Head of caudate nucleus (tissue), 42 donors: ENCODE measurements at regions not wholly inside any gene's neighbourhood (a gene's known extent, or its start where the extent isn't known, plus 50 kb on each side); places are given as distances from the start of the nearest gene placed in this dataset.

ENCODE experiments used
- DNase-seq, 42 donors: peaks; one replicate each; pipeline versions ENCODE4 v3.0.0 to v3.0.0-alpha.2; 2020 to 2021; ENCODE audit warnings: mixed read lengths in 7 of 42
- intact Hi-C: fragments of 100-400 bp; cut with DNase I; formaldehyde crosslinking; loops from one replicate; pipeline ENCODE4 v1.15.0; 2022

DNA sequence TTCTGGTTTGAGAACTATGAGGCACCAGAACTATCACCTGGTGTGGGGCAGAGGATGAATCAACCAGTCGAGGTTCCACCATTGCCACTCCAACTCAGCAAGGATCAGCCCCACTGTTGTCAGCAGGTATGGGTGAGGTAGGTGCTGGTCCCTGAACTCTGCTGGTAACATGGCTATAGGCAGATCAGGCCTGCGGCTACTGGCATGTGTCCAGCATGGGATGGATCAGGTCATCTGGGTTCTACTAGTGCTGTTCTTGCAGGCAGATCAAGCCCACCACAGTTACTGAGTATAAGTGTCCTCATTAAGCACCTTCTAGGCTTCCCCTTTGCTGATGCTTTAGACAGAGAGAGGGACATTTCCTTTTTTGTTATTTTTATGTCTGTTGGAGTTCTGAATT lies 71.7 kb downstream of the GABRA6 start:
- intact Hi-C loops: no loop called here

DNA sequence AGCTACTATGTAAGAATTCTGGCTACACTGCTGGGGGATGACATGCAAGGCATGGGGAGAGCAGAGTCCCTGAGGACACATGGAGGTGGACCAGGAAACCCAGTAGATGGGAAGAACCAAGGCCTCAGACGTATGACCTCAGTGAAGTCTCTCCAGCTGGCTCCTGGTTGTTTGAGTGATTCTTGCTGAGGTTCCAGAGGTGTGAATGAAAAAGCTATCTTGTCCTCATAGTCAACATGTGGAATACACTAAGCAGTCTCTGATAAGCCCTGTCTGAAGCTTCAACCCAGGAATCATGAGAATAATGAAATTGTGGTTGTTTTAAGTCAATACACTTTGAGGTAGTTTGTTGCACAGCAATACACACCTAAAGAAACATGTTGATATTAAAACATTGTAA lies 78.0 kb downstream of the GABRA6 start:
- intact Hi-C loops: no loop called here
- no peak for DNase-seq

More for the DNA sequence above, 71.7 kb downstream of the GABRA6 start:
- no peak for DNase-seq

DNA sequence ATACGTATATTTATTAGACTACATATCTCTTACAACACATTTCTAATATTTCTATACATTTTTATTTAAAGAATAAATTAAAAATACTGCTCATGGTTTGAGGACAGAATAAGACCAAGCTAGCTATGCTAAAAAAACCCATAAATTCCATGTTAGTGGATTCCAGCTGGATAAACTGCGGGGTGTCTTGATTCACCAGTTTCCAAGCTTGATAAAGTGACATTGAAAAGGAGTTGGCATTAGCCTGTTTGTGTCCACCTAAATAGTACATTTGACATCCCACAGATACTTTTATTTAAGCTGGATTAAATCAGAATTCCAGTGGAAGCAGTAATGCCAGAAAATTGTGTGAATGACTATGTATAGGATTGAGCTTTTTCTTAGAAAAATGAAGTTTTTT lies 80.1 kb downstream of the GABRA6 start:
- intact Hi-C loops: no loop called here
- DNase-seq: no peak

DNA sequence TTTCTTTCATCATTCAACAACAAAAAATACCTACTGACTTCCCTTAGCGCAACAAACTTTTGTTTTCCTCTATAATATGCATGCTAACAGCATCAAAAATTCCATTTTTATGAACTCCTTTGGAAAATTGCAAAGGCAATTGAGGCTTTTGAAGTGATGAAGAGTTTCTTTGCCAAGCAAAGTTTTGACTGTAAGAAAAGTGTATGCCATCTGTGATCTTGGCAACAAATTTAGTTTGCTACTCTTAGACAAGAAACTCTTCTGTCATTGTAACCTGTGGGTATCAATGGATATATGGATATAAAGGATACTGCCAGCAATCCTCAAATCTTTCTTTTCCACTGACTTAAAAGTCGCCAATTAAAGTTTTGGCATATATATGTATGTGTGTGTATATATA lies 72.0 kb upstream of the GABRA1 start:
- DNase-seq: no peak
- intact Hi-C loops: no loop called here

DNA sequence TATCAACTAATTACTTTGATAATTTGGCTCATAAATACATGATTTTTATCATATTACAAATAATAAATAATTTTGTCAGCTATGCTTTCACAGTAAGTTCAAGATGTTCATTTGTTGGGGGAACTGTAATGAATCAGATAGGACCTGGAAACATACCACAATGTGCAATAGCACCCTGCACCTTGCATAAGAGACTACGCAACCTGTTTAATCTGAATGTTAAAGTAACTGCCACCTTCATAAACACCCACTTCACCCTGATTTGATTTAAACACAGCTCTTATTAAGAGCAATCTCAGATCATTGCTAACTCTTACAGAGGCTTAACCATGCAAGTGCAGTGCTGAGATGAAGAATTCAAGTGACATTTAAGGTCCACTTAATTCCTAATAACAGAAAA lies 69.1 kb upstream of the GABRA1 start:
- DNase-seq: peak in 20 of 42 donors; percentile 6 to 63 (median 26)
- intact Hi-C loops: no loop called here

DNA sequence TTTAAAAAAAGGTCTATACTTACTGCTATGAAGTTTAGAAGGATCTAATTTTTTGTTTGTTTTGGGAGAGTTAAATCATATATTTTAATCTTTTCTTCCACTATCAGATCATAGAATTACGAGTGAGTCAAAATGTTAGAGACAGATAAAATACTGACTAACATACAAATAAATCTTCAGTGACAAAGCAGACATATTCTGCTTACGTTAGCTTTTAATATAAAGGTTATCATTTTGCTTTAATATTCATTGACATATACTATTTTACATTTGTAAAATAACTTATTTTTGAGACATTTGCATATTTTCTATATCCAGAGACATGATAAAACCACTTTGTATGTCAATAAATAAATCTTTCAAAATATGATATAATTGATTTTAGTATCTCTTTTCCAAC lies 64.6 kb upstream of the GABRA1 start:
- no peak for DNase-seq
- intact Hi-C loops: no loop called here

DNA sequence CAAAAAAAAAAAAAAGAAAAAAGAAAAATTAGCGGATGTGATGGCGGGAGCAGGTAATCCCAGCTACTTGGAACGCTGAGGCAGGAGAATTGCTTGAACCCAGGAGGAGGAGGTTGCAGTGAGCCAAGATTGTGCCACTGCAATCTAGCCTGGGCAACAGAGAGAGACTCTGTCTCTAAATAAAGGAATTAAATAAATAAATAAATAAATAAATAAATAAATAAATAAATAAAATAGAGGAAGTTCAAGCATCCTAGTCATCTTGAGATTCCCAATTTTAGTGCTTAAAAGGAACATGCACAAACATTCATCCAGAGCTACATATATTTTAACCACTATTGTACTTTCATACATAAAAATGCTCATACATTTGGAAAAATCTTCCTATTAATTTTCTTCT lies 61.2 kb upstream of the GABRA1 start:
- intact Hi-C loops: no loop called here
- DNase-seq: no peak

DNA sequence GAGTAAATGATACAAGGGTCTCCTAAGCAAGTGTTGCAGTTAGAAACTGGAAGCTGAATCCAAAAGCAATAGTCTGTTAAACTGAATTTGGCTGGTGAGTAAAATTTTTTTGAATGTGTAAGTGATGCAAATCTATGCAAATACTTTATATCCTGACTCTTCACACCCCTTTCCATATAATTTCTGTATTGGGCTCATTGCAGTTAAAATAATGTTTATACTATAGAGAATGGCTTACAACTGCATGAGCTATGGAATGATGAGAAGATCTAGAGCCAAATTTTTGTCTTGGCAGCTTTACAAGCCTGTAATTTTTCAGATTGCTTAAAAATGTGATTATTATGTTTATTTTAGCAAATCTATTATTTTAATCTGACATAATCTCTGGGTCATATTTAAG lies 57.0 kb upstream of the GABRA1 start:
- intact Hi-C loops: no loop called here
- no peak for DNase-seq
